NT2/D1 (cell line): ENCODE measurements at regions not wholly inside any gene's neighbourhood (a gene's known extent, or its start where the extent isn't known, plus 50 kb on each side); places are given as distances from the start of the nearest gene placed in this dataset.

ENCODE experiments used
- DNase-seq: peaks from one replicate; pipeline ENCODE4 v3.0.0-alpha.2; 2011; ENCODE audit warnings: low read depth, low spot score
- H3K27me3 ChIP-seq: 2 replicates; pipeline ENCODE4 v1.6.0; 2011; ENCODE audit warnings: mild to moderate bottlenecking; ENCODE audit not compliant: insufficient read length, insufficient read depth
- H3K36me3 ChIP-seq: 2 replicates; pipeline ENCODE4 v1.6.1; 2011; ENCODE audit warnings: mild to moderate bottlenecking, low read length, mixed read lengths; ENCODE audit not compliant: insufficient read depth, insufficient read length
- H3K4me1 ChIP-seq: 2 replicates; pipeline ENCODE4 v1.5.1; 2011; ENCODE audit not compliant: insufficient read depth, insufficient read length
- H3K4me3 ChIP-seq: 2 replicates; pipeline ENCODE4 v1.5.1; 2011; ENCODE audit warnings: low read depth; ENCODE audit not compliant: insufficient read length
- H3K9ac ChIP-seq: 2 replicates; pipeline ENCODE4 v1.6.0; 2011; ENCODE audit warnings: low read depth; ENCODE audit not compliant: insufficient read length
- H3K9me3 ChIP-seq: 2 replicates; pipeline ENCODE4 v1.5.1; 2011; ENCODE audit warnings: mild to moderate bottlenecking, low read length; ENCODE audit not compliant: insufficient read depth
- SUZ12 ChIP-seq: IDR thresholded peaks from 2 replicates; pipeline ENCODE4 v1.6.1; 2011; ENCODE audit not compliant: insufficient read length, insufficient read depth; ENCODE audit errors: extremely low read depth
- YY1 ChIP-seq: IDR thresholded peaks from 2 replicates; pipeline ENCODE4 v1.6.1; 2011; ENCODE audit not compliant: insufficient read length, insufficient read depth
- ZNF274 ChIP-seq: IDR thresholded peaks from 2 replicates; pipeline ENCODE4 v1.6.1; 2011; ENCODE audit warnings: mild to moderate bottlenecking, low read depth, low read length

- H3K27me3 ChIP-seq, result no peaks in the 10 kb centered on the region
- TF ChIP-seq ZNF274, result no peak
- no peak for TF ChIP-seq SUZ12
- no peaks in the 10 kb centered on the region for H3K4me1 ChIP-seq
- no peaks in the 10 kb centered on the region for H3K36me3 ChIP-seq
- H3K4me3 ChIP-seq, result no peak overlapping the region
- no peaks in the 10 kb centered on the region for H3K9me3 ChIP-seq
- no peak for DNase-seq
- no peak overlapping the region for H3K9ac ChIP-seq
Observed at GRCh38 chr11:103832762-103833161, 203.7 kb upstream of the DDI1 start.

GRCh38 chr11:103842191-103842590 is 194.2 kb upstream of the DDI1 start:
- no peaks in the 10 kb centered on the region for H3K27me3 ChIP-seq
- no peak for DNase-seq
- no peaks in the 10 kb centered on the region for H3K4me1 ChIP-seq
- H3K9me3 ChIP-seq, result no peaks in the 10 kb centered on the region
- H3K4me3 ChIP-seq, result no peak overlapping the region
- H3K36me3 ChIP-seq, result no peaks in the 10 kb centered on the region
- no peak for TF ChIP-seq ZNF274
- no peak for TF ChIP-seq YY1
- no peak for TF ChIP-seq SUZ12
- H3K9ac ChIP-seq, result no peak overlapping the region

GRCh38 chr11:103842795-103843194 is 193.6 kb upstream of the DDI1 start:
- no peak for TF ChIP-seq ZNF274
- TF ChIP-seq SUZ12, result no peak
- no peak for TF ChIP-seq YY1
- no peak overlapping the region for H3K4me3 ChIP-seq
- H3K27me3 ChIP-seq, result no peaks in the 10 kb centered on the region
- DNase-seq, result no peak
- H3K4me1 ChIP-seq, result no peaks in the 10 kb centered on the region
- H3K9ac ChIP-seq, result no peak overlapping the region
- H3K36me3 ChIP-seq, result no peaks in the 10 kb centered on the region
- no peaks in the 10 kb centered on the region for H3K9me3 ChIP-seq

- Histone ChIP-seq H3K9me3 (no peaks in the 10 kb centered on the region), H3K4me3 (no peak overlapping the region), H3K36me3 (no peaks in the 10 kb centered on the region), H3K9ac (no peak overlapping the region), H3K27me3 (no peaks in the 10 kb centered on the region), H3K4me1 (no peaks in the 10 kb centered on the region)
- TF ChIP-seq ZNF274 (no peak), YY1 (no peak), SUZ12 (no peak)
- DNase-seq, result no peak
Observed at GRCh38 chr11:103844327-103845215, 191.9 kb upstream of the DDI1 start.

GRCh38 chr11:103845331-103845730 is 191.1 kb upstream of the DDI1 start:
- Histone ChIP-seq H3K36me3 (no peaks in the 10 kb centered on the region), H3K9ac (no peak overlapping the region), H3K4me1 (no peaks in the 10 kb centered on the region), H3K9me3 (no peaks in the 10 kb centered on the region), H3K27me3 (no peaks in the 10 kb centered on the region), H3K4me3 (no peak overlapping the region)
- TF ChIP-seq SUZ12 (no peak), YY1 (no peak), ZNF274 (no peak)
- no peak for DNase-seq

- Histone ChIP-seq H3K36me3 (no peaks in the 10 kb centered on the region), H3K27me3 (no peaks in the 10 kb centered on the region), H3K9ac (no peak overlapping the region), H3K9me3 (no peaks in the 10 kb centered on the region), H3K4me1 (no peaks in the 10 kb centered on the region), H3K4me3 (no peak overlapping the region)
- no peak for DNase-seq
- TF ChIP-seq ZNF274 (no peak), YY1 (no peak)
Observed at GRCh38 chr11:103848686-103849085, 187.8 kb upstream of the DDI1 start.

GRCh38 chr11:103849366-103849765 is 187.1 kb upstream of the DDI1 start:
- no peak overlapping the region for H3K9ac ChIP-seq

More at GRCh38 chr11:103849366-103849765, 187.1 kb upstream of the DDI1 start:
- TF ChIP-seq SUZ12 (no peak), ZNF274 (no peak), YY1 (no peak)
- H3K9me3 ChIP-seq, result no peaks in the 10 kb centered on the region
- DNase-seq, result no peak
- no peaks in the 10 kb centered on the region for H3K36me3 ChIP-seq
- no peaks in the 10 kb centered on the region for H3K27me3 ChIP-seq
- no peaks in the 10 kb centered on the region for H3K4me1 ChIP-seq
- H3K4me3 ChIP-seq, result no peak overlapping the region
